ENCODE measurements at regions not wholly inside any gene's neighbourhood (a gene's known extent, or its start where the extent isn't known, plus 50 kb on each side); places are given as distances from the start of the nearest gene placed in this dataset.

DNA sequence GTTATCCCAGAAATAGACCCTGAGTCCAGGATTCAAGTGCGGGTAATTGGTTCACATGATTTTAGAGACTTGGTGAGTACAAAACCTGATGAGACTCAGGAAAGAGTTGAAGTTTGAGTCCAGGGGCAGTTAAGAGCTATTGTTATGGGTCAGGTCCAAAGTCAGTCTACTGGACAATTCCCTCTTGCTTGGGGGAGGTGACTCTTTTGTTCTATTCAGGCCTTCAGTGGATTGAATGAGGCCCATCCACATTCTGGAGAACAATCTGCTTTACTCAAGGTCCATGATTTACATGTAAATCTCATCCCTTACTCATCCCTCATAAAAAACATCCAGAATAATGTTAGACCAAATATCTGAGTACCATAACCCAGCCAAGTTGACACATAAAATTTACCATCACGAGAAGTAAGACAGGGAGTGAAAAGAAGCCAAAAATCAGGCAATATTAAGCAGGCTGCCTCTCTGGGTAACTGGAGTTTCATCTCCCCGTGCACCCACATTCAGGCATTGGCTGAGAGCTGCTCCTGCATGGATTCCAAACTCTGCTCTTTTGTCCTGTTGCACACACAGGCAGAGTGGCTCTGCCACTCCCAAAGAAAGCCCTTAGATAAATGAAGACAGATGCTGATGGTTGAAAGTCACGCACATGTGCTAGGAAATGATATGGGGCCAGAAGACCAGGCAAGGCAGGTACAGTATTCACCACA lies 156.0 kb upstream of the SALL1 start:
- TF ChIP-seq POLR2AphosphoS5 (IDR thresholded peaks at IDR 0.05; ENCODE audit: low read depth) = no peak
- TF ChIP-seq, protein P1, sequence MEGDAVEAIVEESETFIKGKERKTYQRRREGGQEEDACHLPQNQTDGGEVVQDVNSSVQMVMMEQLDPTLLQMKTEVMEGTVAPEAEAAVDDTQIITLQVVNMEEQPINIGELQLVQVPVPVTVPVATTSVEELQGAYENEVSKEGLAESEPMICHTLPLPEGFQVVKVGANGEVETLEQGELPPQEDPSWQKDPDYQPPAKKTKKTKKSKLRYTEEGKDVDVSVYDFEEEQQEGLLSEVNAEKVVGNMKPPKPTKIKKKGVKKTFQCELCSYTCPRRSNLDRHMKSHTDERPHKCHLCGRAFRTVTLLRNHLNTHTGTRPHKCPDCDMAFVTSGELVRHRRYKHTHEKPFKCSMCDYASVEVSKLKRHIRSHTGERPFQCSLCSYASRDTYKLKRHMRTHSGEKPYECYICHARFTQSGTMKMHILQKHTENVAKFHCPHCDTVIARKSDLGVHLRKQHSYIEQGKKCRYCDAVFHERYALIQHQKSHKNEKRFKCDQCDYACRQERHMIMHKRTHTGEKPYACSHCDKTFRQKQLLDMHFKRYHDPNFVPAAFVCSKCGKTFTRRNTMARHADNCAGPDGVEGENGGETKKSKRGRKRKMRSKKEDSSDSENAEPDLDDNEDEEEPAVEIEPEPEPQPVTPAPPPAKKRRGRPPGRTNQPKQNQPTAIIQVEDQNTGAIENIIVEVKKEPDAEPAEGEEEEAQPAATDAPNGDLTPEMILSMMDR (IDR thresholded peaks at IDR 0.05; ENCODE audit: insufficient read depth, low read length) = no peak
- TF ChIP-seq, protein P2, sequence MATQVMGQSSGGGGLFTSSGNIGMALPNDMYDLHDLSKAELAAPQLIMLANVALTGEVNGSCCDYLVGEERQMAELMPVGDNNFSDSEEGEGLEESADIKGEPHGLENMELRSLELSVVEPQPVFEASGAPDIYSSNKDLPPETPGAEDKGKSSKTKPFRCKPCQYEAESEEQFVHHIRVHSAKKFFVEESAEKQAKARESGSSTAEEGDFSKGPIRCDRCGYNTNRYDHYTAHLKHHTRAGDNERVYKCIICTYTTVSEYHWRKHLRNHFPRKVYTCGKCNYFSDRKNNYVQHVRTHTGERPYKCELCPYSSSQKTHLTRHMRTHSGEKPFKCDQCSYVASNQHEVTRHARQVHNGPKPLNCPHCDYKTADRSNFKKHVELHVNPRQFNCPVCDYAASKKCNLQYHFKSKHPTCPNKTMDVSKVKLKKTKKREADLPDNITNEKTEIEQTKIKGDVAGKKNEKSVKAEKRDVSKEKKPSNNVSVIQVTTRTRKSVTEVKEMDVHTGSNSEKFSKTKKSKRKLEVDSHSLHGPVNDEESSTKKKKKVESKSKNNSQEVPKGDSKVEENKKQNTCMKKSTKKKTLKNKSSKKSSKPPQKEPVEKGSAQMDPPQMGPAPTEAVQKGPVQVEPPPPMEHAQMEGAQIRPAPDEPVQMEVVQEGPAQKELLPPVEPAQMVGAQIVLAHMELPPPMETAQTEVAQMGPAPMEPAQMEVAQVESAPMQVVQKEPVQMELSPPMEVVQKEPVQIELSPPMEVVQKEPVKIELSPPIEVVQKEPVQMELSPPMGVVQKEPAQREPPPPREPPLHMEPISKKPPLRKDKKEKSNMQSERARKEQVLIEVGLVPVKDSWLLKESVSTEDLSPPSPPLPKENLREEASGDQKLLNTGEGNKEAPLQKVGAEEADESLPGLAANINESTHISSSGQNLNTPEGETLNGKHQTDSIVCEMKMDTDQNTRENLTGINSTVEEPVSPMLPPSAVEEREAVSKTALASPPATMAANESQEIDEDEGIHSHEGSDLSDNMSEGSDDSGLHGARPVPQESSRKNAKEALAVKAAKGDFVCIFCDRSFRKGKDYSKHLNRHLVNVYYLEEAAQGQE (IDR thresholded peaks at IDR 0.05; ENCODE audit: insufficient replicate concordance, low read depth) = no peak

All from HL-60 (cell line).